ENCODE measurements at regions not wholly inside any gene's neighbourhood (a gene's known extent, or its start where the extent isn't known, plus 50 kb on each side); places are given as distances from the start of the nearest gene placed in this dataset.

GRCh38 chr5:54745599-54745998 is 228.0 kb downstream of the SNX18 start:
- Histone ChIP-seq H4K20me1 (ENCODE audit: insufficient read depth) (no peaks in the 10 kb centered on the region), H3K4me2 (ENCODE audit: low read length) (no peak overlapping the region), H3K4me1 (ENCODE audit: control insufficient read depth in 1 of 2, insufficient read depth in 2 of 2, low read length in 2 of 2) (peaks cover 3 to 11% of the 10 kb centered on the region in 2 experiments; a peak in 1 of 4 replicates), H3K4me3 (replicated peaks in 1 of 2; ENCODE audit: low read depth in 1 of 2, low read length in 2 of 2) (no peak overlapping the region), H3K9me3 (ENCODE audit: control insufficient read depth in 1 of 2, insufficient read depth in 1 of 2, low read depth in 1 of 2, low read length in 2 of 2) (no peaks in the 10 kb centered on the region), H3K79me2 (ENCODE audit: insufficient read depth, low read length) (no peaks in the 10 kb centered on the region), H2AFZ (ENCODE audit: low read depth, low read length, poor library complexity, severe bottlenecking) (no peak overlapping the region), H3K27ac (ENCODE audit: low read depth, low read length) (no peak overlapping the region), H3K27me3 (ENCODE audit: insufficient read depth, low read length) (no peaks in the 10 kb centered on the region), H3K36me3 (ENCODE audit: control insufficient read depth in 1 of 2, insufficient read depth in 2 of 2, low read length in 2 of 2) (no peaks in the 10 kb centered on the region), H3K9ac (ENCODE audit: low read length) (no peak overlapping the region), H3K9me2 (ENCODE audit: insufficient read depth) (no peaks in the 10 kb centered on the region)
- ChIA-PET POLR2A (no interaction called here), CTCF (no interaction called here), RAD21 (ENCODE audit: low non-redundant PET in 1 of 2, low total read pairs in 2 of 2, uncharacterized antibody in 2 of 2, unreplicated experiment in 2 of 2) (no interaction called here)
- DNase-seq (ENCODE audit: low read depth, low spot score) (no peak), ATAC-seq (no peak)
- TF ChIP-seq TCF7L2 (IDR thresholded peaks at IDR 0.05; ENCODE audit: borderline replicate concordance, extremely low read depth, insufficient read depth, insufficient read length) (peak; percentile 87), SIN3A (IDR thresholded peaks at IDR 0.05; ENCODE audit: low read depth) (no peak), ATF3 (IDR thresholded peaks at IDR 0.05) (no peak), SP1 (IDR thresholded peaks at IDR 0.05; ENCODE audit: low read depth) (no peak)
- intact Hi-C loops (cut with micrococcal nuclease), result no loop called here
- no TSS peak for BruUV-seq (replicated peaks)

DNA sequence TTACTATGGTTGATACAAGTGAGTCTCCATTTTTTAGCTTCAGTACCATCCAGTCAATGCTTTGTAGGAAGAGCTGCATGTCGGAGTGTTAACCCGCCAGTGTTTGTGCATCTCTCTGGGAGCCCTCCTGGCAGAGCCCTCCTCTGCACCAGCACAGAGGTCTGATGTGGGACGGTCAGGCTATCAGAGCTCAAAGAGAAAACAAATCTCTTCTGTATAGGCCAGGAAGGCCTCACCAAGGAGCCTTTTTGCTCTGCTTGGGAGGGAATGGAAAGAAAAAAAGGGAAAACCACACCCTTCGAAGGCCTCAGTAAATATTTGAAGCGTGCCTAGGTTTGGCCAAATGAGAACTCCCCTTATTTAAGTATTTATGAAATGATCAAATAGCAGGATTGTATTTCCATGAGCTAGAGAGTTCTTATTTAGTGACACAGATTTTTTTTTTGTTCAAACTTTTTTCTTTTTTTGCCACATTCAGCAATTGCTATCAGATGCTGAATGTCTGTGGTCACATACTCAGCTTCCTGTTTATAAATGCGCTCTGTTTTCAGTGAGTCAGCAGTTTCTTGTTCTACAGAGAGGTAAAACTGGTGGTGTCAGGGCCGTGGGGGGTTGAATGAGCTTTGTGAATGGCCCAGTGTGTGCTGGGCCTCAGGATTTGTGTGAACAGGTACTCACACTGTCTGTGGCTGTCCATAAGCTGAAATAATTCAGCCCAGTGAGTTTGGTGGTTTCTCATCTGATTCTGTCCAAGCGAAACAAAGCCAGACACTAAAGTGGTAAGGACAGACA is 226.6 kb downstream of the SNX18 start:
- H4K20me1 ChIP-seq (ENCODE audit: insufficient read depth), result no peaks in the 10 kb centered on the region
- ChIA-PET CTCF (no interaction called here), POLR2A (no interaction called here), RAD21 (ENCODE audit: low non-redundant PET in 1 of 2, low total read pairs in 2 of 2, uncharacterized antibody in 2 of 2, unreplicated experiment in 2 of 2) (no interaction called here)
- no peaks in the 10 kb centered on the region for H3K27me3 ChIP-seq (ENCODE audit: insufficient read depth, low read length)
- H3K4me1 ChIP-seq (ENCODE audit: control insufficient read depth in 1 of 2, insufficient read depth in 2 of 2, low read length in 2 of 2), result peaks cover 3 to 11% of the 10 kb centered on the region in 2 experiments; a peak in 1 of 4 replicates
- no peak for TF ChIP-seq ELF1 (IDR thresholded peaks at IDR 0.05; ENCODE audit: borderline replicate concordance, low read depth)
- TF ChIP-seq YY1 (IDR thresholded peaks at IDR 0.05; ENCODE audit: extremely low read depth, insufficient replicate concordance, low read depth, low read length), result no peak
- TF ChIP-seq, protein P1, sequence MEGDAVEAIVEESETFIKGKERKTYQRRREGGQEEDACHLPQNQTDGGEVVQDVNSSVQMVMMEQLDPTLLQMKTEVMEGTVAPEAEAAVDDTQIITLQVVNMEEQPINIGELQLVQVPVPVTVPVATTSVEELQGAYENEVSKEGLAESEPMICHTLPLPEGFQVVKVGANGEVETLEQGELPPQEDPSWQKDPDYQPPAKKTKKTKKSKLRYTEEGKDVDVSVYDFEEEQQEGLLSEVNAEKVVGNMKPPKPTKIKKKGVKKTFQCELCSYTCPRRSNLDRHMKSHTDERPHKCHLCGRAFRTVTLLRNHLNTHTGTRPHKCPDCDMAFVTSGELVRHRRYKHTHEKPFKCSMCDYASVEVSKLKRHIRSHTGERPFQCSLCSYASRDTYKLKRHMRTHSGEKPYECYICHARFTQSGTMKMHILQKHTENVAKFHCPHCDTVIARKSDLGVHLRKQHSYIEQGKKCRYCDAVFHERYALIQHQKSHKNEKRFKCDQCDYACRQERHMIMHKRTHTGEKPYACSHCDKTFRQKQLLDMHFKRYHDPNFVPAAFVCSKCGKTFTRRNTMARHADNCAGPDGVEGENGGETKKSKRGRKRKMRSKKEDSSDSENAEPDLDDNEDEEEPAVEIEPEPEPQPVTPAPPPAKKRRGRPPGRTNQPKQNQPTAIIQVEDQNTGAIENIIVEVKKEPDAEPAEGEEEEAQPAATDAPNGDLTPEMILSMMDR (IDR thresholded peaks at IDR 0.05 in 2 of 3, conservative IDR thresholded peaks at IDR 0.05 in 1 of 3; ENCODE audit: borderline replicate concordance in 1 of 3, insufficient read depth in 1 of 3, low read depth in 2 of 3, low read length in 2 of 3), result no peak
- H3K4me3 ChIP-seq (replicated peaks in 1 of 2; ENCODE audit: low read depth in 1 of 2, low read length in 2 of 2), result no peak overlapping the region
- ATAC-seq (no peak), DNase-seq (ENCODE audit: low read depth, low spot score) (no peak)
- H3K79me2 ChIP-seq (ENCODE audit: insufficient read depth, low read length), result no peaks in the 10 kb centered on the region
- no TSS peak for BruUV-seq (replicated peaks)
- H3K9me2 ChIP-seq (ENCODE audit: insufficient read depth), result no peaks in the 10 kb centered on the region
- H3K9ac ChIP-seq (ENCODE audit: low read length), result no peak overlapping the region
- H3K27ac ChIP-seq (ENCODE audit: low read depth, low read length), result no peak overlapping the region
- no peak overlapping the region for H2AFZ ChIP-seq (ENCODE audit: low read depth, low read length, poor library complexity, severe bottlenecking)
- no peaks in the 10 kb centered on the region for H3K9me3 ChIP-seq (ENCODE audit: control insufficient read depth in 1 of 2, insufficient read depth in 1 of 2, low read depth in 1 of 2, low read length in 2 of 2)
- H3K36me3 ChIP-seq (ENCODE audit: control insufficient read depth in 1 of 2, insufficient read depth in 2 of 2, low read length in 2 of 2), result no peaks in the 10 kb centered on the region
- intact Hi-C loops (cut with micrococcal nuclease), result no loop called here
- H3K4me2 ChIP-seq (ENCODE audit: low read length), result no peak overlapping the region

All from HCT116 (cell line).